Gastroesophageal sphincter (tissue), 3 donors: ENCODE measurements at regions not wholly inside any gene's neighbourhood (a gene's known extent, or its start where the extent isn't known, plus 50 kb on each side); places are given as distances from the start of the nearest gene placed in this dataset.
"Not testable (repeated sequence)": the region's sequence is repeated elsewhere in the genome, so short reads cannot be mapped to it uniquely, and the experiment has no call there.

ENCODE experiments used
- CTCF ChIP-seq, 4 experiments: fragments of 200-600 bp in 2 of 4; fragments of 450-650 bp in 2 of 4; sonication (generic) in 1 of 4; IDR thresholded peaks; one replicate each; pipeline ENCODE4 v1.5.1; 2017 to 2019; ENCODE audit warnings: antibody characterized with exemption in 4 of 4, mild to moderate bottlenecking in 2 of 4, moderate library complexity in 2 of 4
- POLR2A ChIP-seq, 2 donors: fragments of 450-650 bp; IDR thresholded peaks; one replicate each; pipeline ENCODE4 v1.6.1; 2017; ENCODE audit warnings: antibody characterized with exemption in 2 of 2, mild to moderate bottlenecking in 2 of 2, moderate library complexity in 1 of 2
- POLR2AphosphoS5 ChIP-seq: sonication (generic); formaldehyde crosslinking; IDR thresholded peaks from one replicate; pipeline ENCODE4 v1.6.1; 2017; ENCODE audit warnings: antibody characterized with exemption

GRCh38 chr12:3429523-3429922 is 61.5 kb upstream of the PRMT8 start:
- TF ChIP-seq POLR2A (IDR thresholded peaks at IDR 0.05); CTCF (IDR thresholded peaks at IDR 0.05); POLR2AphosphoS5: not testable (repeated sequence)
